ENCODE measurements at regions not wholly inside any gene's neighbourhood (a gene's known extent, or its start where the extent isn't known, plus 50 kb on each side); places are given as distances from the start of the nearest gene placed in this dataset.

DNA sequence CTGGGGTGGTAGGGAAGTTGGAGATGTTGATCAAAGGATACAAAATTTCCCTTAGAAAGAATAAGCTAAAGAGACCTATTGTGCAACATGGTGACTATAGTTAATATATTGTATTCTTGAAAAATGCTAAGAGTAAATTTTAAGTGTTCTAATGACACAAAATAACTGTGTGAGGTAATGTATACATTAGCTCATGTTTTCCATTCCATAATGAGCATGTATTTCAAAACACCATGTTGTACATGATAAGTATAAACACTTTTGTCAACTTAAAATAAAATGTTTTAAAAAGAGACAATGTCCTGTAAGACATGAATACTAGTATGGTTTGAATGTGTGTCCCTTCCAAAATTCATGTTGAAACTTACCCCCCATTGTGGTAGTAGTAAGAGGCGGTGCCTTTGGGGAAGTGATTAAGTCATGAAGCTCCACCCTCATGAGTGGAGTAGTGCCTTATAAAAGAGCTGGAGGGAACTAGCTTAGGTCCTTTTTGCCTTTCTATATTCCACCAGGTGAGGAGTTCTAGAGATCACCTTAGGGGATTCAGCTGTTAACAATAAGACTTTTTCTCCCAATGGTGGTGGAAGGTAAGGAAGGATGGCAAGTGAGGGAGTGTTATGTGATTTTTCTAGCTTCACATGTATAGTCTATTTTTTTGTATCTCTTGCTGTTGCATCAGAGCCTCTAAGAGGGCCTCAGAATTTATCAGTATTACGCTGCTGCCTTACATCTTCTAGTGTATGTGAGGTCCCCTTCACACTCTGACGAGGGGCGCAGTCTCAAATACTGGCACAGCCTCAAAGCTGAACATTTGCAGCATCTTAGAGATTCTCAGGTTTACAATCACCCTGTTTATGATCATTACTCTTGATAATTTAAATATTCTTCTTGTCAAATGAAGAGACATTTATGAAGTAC lies 94.9 kb upstream of the NREP start:
- no peak overlapping the region for H3K4me3 ChIP-seq (replicated peaks; ENCODE audit: low read depth, low read length)
- no peak for DNase-seq (ENCODE audit: extremely low read depth, low read depth)
- TF ChIP-seq, protein P1, sequence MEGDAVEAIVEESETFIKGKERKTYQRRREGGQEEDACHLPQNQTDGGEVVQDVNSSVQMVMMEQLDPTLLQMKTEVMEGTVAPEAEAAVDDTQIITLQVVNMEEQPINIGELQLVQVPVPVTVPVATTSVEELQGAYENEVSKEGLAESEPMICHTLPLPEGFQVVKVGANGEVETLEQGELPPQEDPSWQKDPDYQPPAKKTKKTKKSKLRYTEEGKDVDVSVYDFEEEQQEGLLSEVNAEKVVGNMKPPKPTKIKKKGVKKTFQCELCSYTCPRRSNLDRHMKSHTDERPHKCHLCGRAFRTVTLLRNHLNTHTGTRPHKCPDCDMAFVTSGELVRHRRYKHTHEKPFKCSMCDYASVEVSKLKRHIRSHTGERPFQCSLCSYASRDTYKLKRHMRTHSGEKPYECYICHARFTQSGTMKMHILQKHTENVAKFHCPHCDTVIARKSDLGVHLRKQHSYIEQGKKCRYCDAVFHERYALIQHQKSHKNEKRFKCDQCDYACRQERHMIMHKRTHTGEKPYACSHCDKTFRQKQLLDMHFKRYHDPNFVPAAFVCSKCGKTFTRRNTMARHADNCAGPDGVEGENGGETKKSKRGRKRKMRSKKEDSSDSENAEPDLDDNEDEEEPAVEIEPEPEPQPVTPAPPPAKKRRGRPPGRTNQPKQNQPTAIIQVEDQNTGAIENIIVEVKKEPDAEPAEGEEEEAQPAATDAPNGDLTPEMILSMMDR (IDR thresholded peaks at IDR 0.05; ENCODE audit: low read depth, low read length, missing control alignments) = no peak

DNA sequence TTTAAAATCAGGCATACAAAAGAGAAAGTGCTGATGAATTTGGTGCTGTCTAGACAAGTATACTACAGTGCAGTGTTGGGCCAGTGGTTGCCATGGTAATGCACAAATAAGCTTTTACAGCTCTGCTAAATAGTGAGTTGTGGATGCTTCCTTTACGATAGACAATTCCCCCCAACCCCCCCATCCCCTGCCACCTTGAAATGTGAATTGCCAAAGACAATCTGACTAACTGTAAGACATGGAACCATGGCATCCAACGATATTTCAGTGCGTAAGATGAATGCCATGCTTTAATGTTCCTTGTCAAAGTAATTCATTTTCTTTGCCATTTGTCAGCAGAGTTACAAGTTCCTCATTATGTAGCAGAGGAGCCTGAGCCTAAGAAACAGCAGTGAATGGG lies 91.5 kb upstream of the NREP start:
- no peak overlapping the region for H3K4me3 ChIP-seq (replicated peaks; ENCODE audit: low read depth, low read length)
- DNase-seq (ENCODE audit: extremely low read depth, low read depth) = no peak
- TF ChIP-seq, protein P1 (IDR thresholded peaks at IDR 0.05; ENCODE audit: low read depth, low read length, missing control alignments) = no peak

DNA sequence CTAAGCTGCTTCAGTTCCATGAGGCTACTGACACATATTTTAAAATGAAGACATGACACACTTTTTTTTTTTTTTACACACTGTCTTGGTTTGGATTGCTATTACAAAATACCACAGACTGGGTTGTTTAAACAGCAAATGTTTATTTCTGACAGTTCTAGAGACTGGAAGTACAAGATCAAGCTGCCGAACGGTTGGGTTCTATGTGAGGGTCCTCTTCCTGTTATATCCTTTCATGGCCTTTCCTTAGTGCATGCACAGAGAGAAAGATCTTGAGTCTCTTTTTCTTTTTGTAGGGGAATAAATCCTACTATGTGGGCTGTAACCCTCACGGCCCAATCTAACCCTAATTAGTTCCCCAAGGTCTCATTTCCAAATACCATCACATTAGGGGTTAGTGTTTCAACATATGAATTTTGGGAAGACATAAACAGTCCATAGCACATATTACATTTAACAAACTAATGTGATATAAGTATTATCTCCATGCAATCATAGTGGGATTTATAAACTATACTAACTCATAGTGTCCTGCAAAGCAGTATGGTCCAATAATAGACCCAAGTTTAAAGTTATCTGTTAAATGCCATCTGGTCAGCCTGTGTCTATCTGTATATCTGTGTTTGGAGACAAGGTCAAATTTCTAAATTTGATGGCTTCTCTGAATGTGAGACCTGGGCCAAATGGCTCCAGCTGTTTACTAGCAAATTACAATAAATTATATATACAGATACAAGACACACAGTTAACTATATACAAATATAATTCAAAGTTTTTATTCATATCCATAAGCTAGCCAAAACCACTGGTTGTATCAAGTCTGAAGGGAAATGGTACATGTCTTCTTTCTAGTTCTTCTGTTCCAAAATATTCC lies 90.3 kb upstream of the NREP start:
- no peak overlapping the region for H3K4me3 ChIP-seq (replicated peaks; ENCODE audit: low read depth, low read length)
- TF ChIP-seq, protein P1 (IDR thresholded peaks at IDR 0.05; ENCODE audit: low read depth, low read length, missing control alignments) = no peak
- DNase-seq (ENCODE audit: extremely low read depth, low read depth) = no peak

DNA sequence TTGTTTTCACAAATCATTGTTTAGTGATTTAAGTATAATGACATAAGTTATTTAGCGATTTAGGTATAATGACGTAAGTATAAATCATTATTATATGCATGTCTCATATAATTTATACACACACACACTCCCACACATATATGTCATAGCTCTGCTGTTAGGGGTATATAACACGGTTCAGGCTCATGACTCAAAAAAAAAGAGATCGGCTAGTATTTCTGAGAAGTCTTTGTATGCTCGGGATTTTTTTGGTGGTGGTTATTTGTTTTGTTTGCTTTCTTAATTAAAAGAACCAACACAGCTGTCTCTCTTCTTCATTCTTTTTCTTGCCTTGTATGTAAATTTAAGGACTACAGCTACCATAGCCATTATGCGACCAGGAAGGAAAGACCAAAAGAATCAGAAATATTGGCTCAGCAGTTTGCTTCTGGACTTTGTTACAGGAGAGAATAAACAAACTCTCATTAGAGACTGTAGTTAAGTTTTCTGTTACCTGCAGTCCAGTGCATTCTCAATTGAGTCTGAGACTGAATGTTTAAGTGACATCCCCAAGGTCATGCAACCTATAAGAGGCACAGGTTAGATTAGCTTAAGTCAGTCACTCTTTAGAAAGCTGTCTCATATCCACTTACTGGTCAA lies 83.2 kb upstream of the NREP start:
- no peak overlapping the region for H3K4me3 ChIP-seq (replicated peaks; ENCODE audit: low read depth, low read length)
- TF ChIP-seq, protein P1 (IDR thresholded peaks at IDR 0.05; ENCODE audit: low read depth, low read length, missing control alignments) = no peak
- no peak for DNase-seq (ENCODE audit: extremely low read depth, low read depth)

DNA sequence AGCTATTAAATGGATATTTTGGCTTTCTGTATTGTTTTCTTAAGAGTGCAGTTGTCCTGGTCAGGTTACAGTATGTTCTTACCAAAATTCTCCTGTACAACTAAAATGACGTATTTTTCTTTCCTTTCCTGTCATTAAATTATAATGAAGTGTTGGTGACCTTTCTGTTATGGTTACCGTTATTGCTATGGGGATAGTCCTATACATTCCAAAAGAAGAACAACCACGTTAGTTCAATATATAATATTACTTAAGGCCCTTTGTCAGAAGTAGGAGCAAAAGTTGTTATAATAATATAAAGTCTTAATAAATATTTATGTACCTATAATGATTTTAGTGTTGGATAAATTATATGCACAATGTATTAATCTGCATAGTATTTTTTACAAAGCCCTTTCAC lies 82.4 kb upstream of the NREP start:
- no peak for DNase-seq (ENCODE audit: extremely low read depth, low read depth)
- H3K4me3 ChIP-seq (replicated peaks; ENCODE audit: low read depth, low read length) = no peak overlapping the region
- TF ChIP-seq, protein P1 (IDR thresholded peaks at IDR 0.05; ENCODE audit: low read depth, low read length, missing control alignments) = no peak

- TF ChIP-seq, protein P1 (IDR thresholded peaks at IDR 0.05; ENCODE audit: low read depth, low read length, missing control alignments) = no peak
These were observed 79.4 kb upstream of the NREP start for GRCh38 chr5:111836426-111836825.

More at GRCh38 chr5:111836426-111836825, 79.4 kb upstream of the NREP start:
- H3K4me3 ChIP-seq (replicated peaks; ENCODE audit: low read depth, low read length) = no peak overlapping the region
- DNase-seq (ENCODE audit: extremely low read depth, low read depth) = no peak

All from HFF-Myc (cell line).